Urinary bladder (tissue), 3 donors: ENCODE measurements at regions not wholly inside any gene's neighbourhood (a gene's known extent, or its start where the extent isn't known, plus 50 kb on each side); places are given as distances from the start of the nearest gene placed in this dataset.

Source experiments
- DNase-seq: peaks from one replicate; pipeline ENCODE4 v3.0.0-alpha.2; 2015; ENCODE audit errors: extremely low spot score
- H3K27ac ChIP-seq: one replicate; pipeline ENCODE4 v1.5.1; 2013; ENCODE audit warnings: low read depth, mild to moderate bottlenecking, moderate library complexity
- H3K36me3 ChIP-seq: one replicate; pipeline ENCODE4 v1.6.1; 2013; ENCODE audit warnings: mild to moderate bottlenecking, moderate library complexity; ENCODE audit not compliant: insufficient read depth
- H3K4me1 ChIP-seq: one replicate; pipeline ENCODE4 v1.6.1; 2013; ENCODE audit warnings: mild to moderate bottlenecking, moderate library complexity; ENCODE audit not compliant: insufficient read depth
- H3K4me3 ChIP-seq: one replicate; pipeline ENCODE4 v1.5.1; 2013; ENCODE audit warnings: low read depth, low read length
- WGBS: extraction: QIAGEN DNeasy Blood & Tissue Kit; methylation state at CpG from one replicate; pipeline ENCODE4 v1.1.7; 2013; 5-methylcytosine and 5-hydroxymethylcytosine counted together
- donor health status: healthy with polysubstance abuse.
- donor health status: healthy.

DNA sequence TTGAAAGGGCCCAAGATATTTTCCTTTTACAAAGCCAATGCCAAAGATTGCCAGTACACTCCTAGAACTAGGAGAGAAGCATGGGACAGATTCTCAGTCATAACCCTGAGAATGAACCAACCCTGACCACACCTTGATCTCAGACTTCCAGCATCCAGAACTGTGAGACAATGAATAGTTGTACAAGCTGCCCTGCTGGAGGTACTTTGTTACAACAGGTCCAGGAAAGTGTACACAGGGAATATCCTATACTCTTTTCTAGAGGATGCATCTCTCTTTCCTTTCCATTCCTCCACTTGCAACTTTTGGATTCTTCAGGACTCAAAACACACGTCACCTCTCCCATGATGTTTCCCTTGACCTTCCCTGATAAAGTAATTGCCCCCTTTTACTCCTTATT is 325.7 kb downstream of the RFC3 start:
- no peak overlapping the region for H3K27ac ChIP-seq
- H3K4me3 ChIP-seq, result no peak overlapping the region
- DNase-seq, result no peak
- WGBS, result 92% methylated on average over 1 of the region's 1 CpG
- no peaks in the 10 kb centered on the region for H3K36me3 ChIP-seq
- H3K4me1 ChIP-seq, result no peaks in the 10 kb centered on the region

DNA sequence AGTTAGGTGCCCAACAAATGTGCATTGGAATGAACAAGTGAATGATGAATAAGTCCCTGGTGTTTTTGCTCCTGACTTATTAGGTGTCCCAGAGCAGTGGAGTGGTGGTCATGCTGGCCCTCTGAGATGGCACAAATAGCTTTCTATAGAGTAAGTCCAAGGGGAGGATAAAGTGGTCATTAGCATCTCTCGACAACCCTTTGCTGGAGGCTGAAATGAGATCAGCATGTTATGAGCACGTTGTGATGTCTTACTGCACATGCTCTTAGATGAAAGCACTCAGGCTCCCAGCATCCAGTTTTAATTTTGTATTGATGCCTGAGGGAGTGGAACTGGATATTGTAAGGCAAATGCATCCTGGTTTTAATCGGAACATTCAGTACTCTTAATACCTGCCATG is 326.2 kb downstream of the RFC3 start:
- Histone ChIP-seq H3K4me1 (no peaks in the 10 kb centered on the region), H3K36me3 (no peaks in the 10 kb centered on the region), H3K27ac (no peak overlapping the region), H3K4me3 (no peak overlapping the region)
- DNase-seq, result no peak
- 80% methylated on average over 3 of the region's 3 CpGs for WGBS

DNA sequence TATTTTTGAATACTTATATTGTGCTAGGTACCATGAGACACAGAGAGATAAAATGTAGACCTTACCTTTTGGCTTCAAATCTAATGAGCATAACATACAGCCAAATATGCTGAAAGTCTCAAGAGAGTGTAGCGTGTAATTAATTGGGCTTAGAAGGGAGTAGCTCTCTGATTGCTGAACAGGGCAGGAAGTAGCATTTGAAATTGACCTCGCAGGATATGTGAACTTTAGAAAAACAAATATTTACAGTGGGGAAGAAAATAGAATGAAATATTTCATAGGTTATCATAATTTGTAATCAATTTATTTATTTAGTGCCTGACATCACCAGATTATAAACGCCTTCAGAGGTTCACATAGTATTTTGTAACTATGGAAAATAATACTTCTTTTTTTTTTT is 327.1 kb downstream of the RFC3 start:
- no peak overlapping the region for H3K4me3 ChIP-seq
- WGBS, result 59% methylated on average over 3 of the region's 3 CpGs
- H3K36me3 ChIP-seq, result no peaks in the 10 kb centered on the region
- no peak overlapping the region for H3K27ac ChIP-seq
- no peak for DNase-seq
- no peaks in the 10 kb centered on the region for H3K4me1 ChIP-seq

DNA sequence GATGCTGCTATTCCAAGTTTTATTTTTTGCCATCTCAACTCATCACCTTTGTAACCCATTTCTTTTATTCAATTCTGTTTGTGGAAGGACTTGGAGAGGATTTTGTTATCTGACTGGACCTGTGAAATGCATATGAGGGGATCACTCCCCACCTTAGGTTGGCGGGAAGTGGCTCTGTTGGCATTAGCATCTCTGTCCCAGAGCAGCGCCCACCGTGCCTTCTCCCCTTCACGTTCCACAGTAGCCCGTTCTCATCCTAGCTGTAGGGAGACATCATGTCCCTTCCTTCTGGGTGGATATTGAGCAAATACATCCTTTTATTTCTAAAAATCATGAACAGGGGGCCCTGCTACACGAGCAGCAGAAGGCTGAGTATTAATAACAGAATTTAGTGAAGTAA is 330.4 kb downstream of the RFC3 start:
- Histone ChIP-seq H3K27ac (no peak overlapping the region), H3K4me1 (peaks cover 1% of the 10 kb centered on the region), H3K36me3 (no peaks in the 10 kb centered on the region), H3K4me3 (no peak overlapping the region)
- WGBS, result 92% methylated on average over 6 of the region's 6 CpGs
- DNase-seq, result no peak

DNA sequence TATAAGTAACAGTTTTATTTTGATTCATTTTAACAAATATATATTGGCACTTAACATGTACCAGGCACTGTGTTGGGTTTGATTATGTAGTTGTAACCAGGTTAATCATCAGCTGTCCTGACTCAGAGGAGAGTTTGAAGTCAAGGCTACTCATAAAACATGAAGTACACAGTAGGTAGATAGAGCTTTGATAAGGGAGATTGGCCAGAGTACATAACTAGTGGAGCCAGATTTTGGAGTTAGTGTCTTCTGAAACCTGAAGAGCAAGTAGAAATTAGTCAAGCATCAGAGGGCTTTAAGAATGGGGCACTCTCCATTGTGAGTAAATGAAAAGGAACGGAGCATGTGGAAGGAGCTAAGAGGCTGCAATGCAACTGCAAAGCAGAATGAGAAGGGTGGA is 333.9 kb downstream of the RFC3 start:
- no peaks in the 10 kb centered on the region for H3K36me3 ChIP-seq
- peak; percentile 25 for DNase-seq
- H3K4me1 ChIP-seq, result peaks cover 1% of the 10 kb centered on the region
- H3K27ac ChIP-seq, result no peak overlapping the region
- WGBS, result 94% methylated on average over 1 of the region's 1 CpG
- no peak overlapping the region for H3K4me3 ChIP-seq

DNA sequence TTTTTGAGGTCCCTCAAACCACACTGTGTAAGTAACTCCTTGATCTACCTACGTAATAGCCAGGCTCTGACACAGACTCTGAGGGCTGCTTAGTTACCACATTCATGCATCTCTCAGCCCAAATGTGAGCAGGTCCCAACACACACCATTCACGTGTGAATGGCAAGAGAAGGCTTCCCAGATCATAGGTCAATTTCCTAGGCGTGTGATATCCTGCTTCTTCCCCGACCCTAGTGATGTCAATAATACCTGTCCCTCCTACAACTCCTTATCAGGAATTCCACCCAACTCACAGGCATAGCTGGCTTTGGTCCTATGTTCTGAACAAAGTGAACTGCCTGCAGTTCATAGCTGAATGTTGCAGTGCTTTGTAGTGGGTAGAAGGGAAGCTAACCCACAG is 334.5 kb downstream of the RFC3 start:
- no peaks in the 10 kb centered on the region for H3K36me3 ChIP-seq
- peaks cover 1% of the 10 kb centered on the region for H3K4me1 ChIP-seq
- WGBS, result 86% methylated on average over 4 of the region's 4 CpGs
- no peak for DNase-seq
- H3K4me3 ChIP-seq, result no peak overlapping the region
- H3K27ac ChIP-seq, result no peak overlapping the region

DNA sequence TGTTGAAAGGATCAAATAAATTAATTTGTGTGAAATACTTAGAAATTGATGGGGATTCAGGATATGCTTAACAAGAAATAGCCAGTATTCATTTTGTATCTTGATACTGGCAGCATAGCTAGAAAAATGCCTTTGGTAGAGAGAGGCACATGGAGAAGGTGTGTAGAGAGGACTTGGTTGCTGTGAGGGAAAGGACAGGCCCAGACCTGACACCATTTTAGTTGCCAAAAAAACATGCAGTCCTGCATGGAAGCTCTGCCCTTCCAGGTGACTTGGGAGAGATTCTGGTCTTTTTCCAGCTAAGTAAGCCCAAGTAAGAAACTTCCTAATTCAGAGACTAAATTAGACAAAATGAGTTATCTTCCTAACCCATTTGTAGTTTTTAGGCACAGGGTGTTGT is 335.0 kb downstream of the RFC3 start:
- no peak for DNase-seq
- H3K4me1 ChIP-seq, result peaks cover 1% of the 10 kb centered on the region
- no peak overlapping the region for H3K4me3 ChIP-seq
- no peaks in the 10 kb centered on the region for H3K36me3 ChIP-seq
- no peak overlapping the region for H3K27ac ChIP-seq

DNA sequence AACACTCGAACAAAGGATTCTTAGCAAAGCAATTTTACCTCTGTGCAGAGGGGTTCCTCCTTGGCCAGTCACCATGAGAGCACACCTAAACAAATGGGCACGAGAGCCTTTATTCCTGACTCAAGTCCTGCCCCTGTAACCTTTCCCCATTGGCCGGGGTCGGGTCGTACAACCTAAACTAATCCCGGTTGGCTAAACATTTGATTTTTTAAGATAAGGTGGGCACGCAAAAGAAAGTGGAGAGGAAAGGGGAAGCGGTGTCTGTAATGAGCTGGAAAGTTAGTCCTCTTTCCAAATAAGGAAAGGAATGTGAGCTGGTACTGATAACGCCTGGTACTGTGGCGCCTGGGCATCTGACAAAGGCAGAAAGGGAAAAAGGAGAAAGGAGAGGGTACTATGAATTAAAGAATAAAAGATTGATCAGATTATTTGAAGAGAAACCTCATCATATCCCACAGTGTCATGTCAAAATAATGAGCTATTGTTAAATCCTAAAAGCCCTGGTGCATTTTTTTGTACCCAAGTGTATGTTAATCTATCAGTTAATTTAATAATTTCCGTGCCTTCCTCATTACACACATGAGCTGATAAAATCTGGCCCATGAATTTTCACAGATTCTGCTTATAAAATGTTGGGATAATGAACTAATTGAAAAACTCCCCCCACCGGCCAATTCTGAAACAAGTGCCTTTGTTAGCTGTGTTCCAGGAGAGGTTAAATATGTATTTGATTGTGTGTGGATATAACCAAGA is 335.7 kb downstream of the RFC3 start:
- Histone ChIP-seq H3K4me1 (peaks cover 1% of the 10 kb centered on the region), H3K4me3 (no peak overlapping the region), H3K36me3 (no peaks in the 10 kb centered on the region), H3K27ac (no peak overlapping the region)
- DNase-seq, result no peak
- 43% methylated on average over 12 of the region's 12 CpGs for WGBS

DNA sequence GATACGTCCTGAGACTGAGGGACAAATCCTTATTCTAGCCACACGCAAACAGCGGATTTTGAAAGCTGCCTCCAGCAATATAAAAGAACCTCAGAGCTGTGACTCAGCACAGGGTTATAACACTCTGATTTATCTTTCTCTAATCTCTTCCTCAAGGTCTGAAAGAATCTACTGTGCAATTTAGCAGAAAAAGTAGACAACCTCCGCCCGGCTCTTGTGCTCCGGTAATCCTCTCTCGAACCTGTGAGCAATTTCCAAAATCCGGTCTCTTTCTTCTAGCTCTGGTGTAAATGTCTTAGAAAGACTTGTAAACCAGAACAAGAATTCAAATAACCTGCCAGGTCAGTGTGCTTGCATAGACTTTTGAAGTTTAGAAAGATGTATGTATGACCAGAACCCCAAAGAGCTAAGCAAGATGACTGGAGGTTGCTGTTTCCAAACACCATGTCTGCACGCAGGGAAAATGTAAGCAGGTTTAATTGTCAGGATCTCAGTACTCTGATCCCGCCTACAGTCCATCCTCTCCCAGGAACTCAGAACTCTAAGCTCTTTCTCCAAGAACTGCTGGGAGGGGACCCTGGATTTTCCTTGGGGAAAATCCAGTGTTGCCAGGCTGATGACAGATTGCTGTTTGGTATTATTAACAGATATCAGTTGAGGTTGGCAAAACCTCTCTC is 338.1 kb downstream of the RFC3 start:
- no peak for DNase-seq
- Histone ChIP-seq H3K4me3 (no peak overlapping the region), H3K4me1 (peaks cover 1% of the 10 kb centered on the region), H3K36me3 (no peaks in the 10 kb centered on the region), H3K27ac (no peak overlapping the region)
- 32% methylated on average over 10 of the region's 10 CpGs for WGBS

DNA sequence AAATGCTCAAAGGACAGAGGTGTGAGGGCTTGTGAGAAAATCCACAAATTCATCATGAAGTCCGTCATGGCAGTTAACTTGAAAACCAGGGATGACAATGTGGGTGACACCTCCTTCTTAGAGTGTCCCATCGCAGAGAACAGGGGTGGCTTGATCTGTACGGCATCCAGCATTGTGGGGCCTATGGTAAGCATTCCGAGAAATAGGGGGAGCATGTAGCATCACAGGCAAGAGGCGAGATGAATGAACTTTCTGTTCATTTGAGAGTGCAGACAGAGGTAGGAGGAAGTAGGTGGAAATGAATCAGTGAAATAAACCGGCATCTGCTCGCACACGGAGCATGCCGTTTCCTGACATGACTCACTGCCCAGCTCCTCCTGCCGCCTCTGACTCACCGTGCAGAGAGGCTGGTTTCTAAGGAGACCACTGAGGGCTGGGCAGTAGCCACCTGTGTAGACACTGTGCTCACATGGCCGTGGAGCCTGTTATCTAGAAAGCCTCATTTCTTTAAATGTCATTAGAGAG is 339.0 kb downstream of the RFC3 start:
- Histone ChIP-seq H3K4me1 (peaks cover 1% of the 10 kb centered on the region), H3K27ac (no peak overlapping the region), H3K36me3 (no peaks in the 10 kb centered on the region), H3K4me3 (no peak overlapping the region)
- 34% methylated on average over 12 of the region's 12 CpGs for WGBS
- DNase-seq, result peak; percentile 61

DNA sequence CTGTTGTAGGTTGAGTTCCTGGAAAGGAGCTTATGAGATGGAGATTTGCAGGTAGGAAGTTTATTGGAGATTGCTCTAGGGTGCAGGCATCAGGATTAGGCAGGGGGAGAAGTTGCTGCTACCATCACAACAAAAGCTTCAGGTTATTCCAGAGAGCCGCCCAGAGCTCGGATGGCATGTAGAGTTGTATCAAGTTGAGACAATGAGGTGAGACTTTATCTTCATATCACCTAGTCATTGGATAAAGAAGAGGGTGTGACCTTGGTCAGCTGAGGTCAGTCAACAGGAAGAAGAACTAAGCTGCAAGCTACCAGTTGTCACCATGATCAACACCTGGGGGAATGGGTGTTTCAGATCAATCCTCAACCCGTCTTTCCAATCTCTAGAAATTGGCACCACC is 342.0 kb downstream of the RFC3 start:
- H3K36me3 ChIP-seq, result no peaks in the 10 kb centered on the region
- H3K4me3 ChIP-seq, result no peak overlapping the region
- no peak for DNase-seq
- no peaks in the 10 kb centered on the region for H3K4me1 ChIP-seq
- 96% methylated on average over 3 of the region's 3 CpGs for WGBS
- no peak overlapping the region for H3K27ac ChIP-seq

DNA sequence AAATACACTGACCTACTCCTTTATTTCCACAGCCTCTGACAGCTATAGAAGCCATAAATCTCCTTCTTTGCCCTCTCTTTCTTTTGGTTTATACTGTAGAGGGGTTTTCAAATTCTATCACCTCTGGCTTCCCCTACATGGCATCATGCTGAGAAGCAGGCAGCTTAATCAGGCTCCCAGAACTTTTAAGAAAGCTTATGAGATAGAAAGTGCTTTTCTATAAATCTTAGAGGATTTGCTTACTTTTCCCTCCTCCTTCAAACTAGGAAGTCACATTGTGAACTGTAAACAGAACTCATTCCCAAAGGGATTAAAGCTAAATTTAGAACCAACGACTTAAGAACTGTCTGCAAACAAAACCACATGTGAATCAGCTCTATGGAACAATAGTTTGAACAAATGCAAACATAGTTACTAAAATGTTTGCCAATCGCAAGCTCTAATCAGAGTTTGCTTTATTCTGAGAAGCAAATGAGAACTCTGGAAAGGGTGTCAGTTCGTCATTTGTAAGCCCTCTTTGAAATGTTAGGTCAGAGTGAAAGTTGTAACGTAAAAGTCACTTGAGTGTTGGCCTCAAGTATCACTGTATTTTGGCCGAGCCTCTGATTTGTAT is 344.1 kb downstream of the RFC3 start:
- WGBS, result 12% methylated on average over 5 of the region's 5 CpGs
- H3K4me3 ChIP-seq, result no peak overlapping the region
- no peak for DNase-seq
- H3K36me3 ChIP-seq, result no peaks in the 10 kb centered on the region
- H3K27ac ChIP-seq, result no peak overlapping the region
- no peaks in the 10 kb centered on the region for H3K4me1 ChIP-seq

DNA sequence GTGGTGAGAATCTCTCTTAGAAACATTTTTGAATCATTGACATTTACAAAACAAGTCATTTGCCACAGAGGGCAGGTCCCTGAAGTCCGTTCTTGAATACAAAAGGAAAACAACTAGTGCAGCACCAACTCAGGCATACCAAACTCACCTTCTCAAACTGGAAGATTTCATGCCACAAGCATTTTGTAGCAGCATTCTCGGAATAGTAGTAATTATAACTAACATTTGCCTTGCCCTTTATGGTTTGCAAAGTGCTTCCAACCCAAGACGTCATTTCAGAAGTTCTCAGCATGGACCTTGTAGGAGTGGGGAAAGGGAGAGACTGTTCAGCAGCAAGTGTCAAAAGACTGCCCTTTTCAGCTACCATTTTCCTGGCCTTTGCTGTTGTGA is 344.6 kb downstream of the RFC3 start:
- H3K4me1 ChIP-seq, result no peaks in the 10 kb centered on the region
- H3K4me3 ChIP-seq, result no peak overlapping the region
- no peak overlapping the region for H3K27ac ChIP-seq
- H3K36me3 ChIP-seq, result no peaks in the 10 kb centered on the region
- WGBS, result 23% methylated on average over 3 of the region's 3 CpGs
- no peak for DNase-seq

DNA sequence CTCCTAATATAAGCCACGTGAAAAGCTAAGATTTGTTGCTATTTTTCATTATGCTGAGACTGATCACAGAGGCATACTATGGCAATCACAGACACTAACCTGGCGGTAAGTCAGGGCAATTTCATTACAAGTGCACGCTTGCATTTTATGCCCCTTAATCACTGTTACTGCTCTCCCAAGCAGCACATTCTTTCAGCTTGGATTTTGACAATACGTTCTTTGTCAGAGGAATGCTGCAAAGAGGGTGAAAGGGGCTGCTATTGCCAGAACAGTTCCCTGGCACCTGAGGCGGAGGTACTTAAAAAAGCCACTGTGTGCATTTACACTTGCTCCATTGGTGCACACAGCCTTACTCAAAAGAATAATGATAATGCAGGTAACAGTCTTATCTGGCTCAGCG is 346.6 kb downstream of the RFC3 start:
- no peak overlapping the region for H3K27ac ChIP-seq
- no peaks in the 10 kb centered on the region for H3K4me1 ChIP-seq
- DNase-seq, result no peak
- no peaks in the 10 kb centered on the region for H3K36me3 ChIP-seq
- H3K4me3 ChIP-seq, result no peak overlapping the region
- 78% methylated on average over 6 of the region's 6 CpGs for WGBS
